Gastrocnemius medialis (tissue), 4 donors: ENCODE measurements at regions not wholly inside any gene's neighbourhood (a gene's known extent, or its start where the extent isn't known, plus 50 kb on each side); places are given as distances from the start of the nearest gene placed in this dataset.

Experiments used
- POLR2A ChIP-seq, 2 donors: fragments of 450-650 bp; IDR thresholded peaks; one replicate each; pipeline ENCODE4 v1.6.1; 2017; ENCODE audit warnings: antibody characterized with exemption in 2 of 2, mild to moderate bottlenecking in 2 of 2, moderate library complexity in 2 of 2
- TF ChIP-seq, protein P1 (sequence below), 5 experiments: fragments of 450-650 bp in 3 of 5; fragments of 200-600 bp in 2 of 5; sonication (generic) in 2 of 5; IDR thresholded peaks in 4 of 5; conservative IDR thresholded peaks in 1 of 5; 1 replicate in 4 of 5; 2 replicates in 1 of 5; pipeline ENCODE4 v1.5.1; 2016 to 2019; ENCODE audit warnings: antibody characterized with exemption in 5 of 5, mild to moderate bottlenecking in 3 of 5, moderate library complexity in 3 of 5

DNA sequence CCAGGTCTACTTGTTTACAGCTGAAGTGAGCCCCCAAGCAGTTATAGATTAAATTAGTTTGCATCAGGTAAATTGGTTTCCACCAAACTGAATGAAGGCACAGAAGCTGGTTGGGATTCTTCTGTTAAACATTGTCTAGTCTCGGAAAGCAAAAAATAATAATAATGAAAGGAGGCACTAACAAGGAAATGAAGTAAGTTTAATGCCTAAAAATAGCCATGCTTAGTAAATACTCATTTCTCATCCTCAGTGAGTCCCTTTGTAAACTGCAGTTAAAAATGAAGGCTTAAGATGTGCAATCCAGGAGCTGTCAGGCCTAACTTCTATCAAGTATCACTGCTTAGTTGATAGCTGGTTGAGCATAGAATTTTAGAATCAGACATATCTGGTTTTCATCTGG lies 113.5 kb downstream of the BTG1 start:
- TF ChIP-seq, protein P1, sequence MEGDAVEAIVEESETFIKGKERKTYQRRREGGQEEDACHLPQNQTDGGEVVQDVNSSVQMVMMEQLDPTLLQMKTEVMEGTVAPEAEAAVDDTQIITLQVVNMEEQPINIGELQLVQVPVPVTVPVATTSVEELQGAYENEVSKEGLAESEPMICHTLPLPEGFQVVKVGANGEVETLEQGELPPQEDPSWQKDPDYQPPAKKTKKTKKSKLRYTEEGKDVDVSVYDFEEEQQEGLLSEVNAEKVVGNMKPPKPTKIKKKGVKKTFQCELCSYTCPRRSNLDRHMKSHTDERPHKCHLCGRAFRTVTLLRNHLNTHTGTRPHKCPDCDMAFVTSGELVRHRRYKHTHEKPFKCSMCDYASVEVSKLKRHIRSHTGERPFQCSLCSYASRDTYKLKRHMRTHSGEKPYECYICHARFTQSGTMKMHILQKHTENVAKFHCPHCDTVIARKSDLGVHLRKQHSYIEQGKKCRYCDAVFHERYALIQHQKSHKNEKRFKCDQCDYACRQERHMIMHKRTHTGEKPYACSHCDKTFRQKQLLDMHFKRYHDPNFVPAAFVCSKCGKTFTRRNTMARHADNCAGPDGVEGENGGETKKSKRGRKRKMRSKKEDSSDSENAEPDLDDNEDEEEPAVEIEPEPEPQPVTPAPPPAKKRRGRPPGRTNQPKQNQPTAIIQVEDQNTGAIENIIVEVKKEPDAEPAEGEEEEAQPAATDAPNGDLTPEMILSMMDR (IDR thresholded peaks at IDR 0.05 in 4 of 5, conservative IDR thresholded peaks at IDR 0.05 in 1 of 5): no peak
- no peak for TF ChIP-seq POLR2A (IDR thresholded peaks at IDR 0.05)
